Kidney (tissue), 13 donors: ENCODE measurements at regions not wholly inside any gene's neighbourhood (a gene's known extent, or its start where the extent isn't known, plus 50 kb on each side); places are given as distances from the start of the nearest gene placed in this dataset.

Experiments
- DNase-seq, 5 donors: peaks; one replicate each; pipeline ENCODE4 v3.0.0-alpha.2; 2013 to 2020
- FAIRE-seq: peaks from 2 replicates; lab custom pipeline; 2012; peaks lifted over from hg19 to GRCh38; lab: Jason Lieb, UNC
- H3K27ac ChIP-seq, 2 donors: one replicate each; pipeline ENCODE4 v1.7.0; 2013; ENCODE audit warnings: low read depth in 2 of 2, low read length in 2 of 2, inconsistent platforms in 1 of 2
- H3K27me3 ChIP-seq: one replicate; pipeline ENCODE4 v1.7.1; 2013; ENCODE audit warnings: low read length, inconsistent platforms; ENCODE audit not compliant: control insufficient read depth, insufficient read depth
- H3K36me3 ChIP-seq, 3 donors: one replicate each; pipeline versions ENCODE4 v1.7.0 to v1.7.1; 2013; ENCODE audit warnings: low read length in 3 of 3, control low read depth in 1 of 3, inconsistent platforms in 1 of 3; ENCODE audit not compliant: insufficient read depth in 3 of 3, control insufficient read depth in 2 of 3
- H3K4me1 ChIP-seq, 3 donors: one replicate each; pipeline versions ENCODE4 v1.7.0 to v1.7.1; 2013; ENCODE audit warnings: low read length in 3 of 3, inconsistent platforms in 1 of 3, low read depth in 1 of 3; ENCODE audit not compliant: control insufficient read depth in 2 of 3, insufficient read depth in 2 of 3
- H3K4me3 ChIP-seq, 3 donors: one replicate each; pipeline versions ENCODE4 v1.7.0 to v1.8.1; 2013; ENCODE audit warnings: low read length in 3 of 3, control low read depth in 1 of 3, inconsistent platforms in 1 of 3
- H3K9ac ChIP-seq, 3 donors: one replicate each; pipeline versions ENCODE4 v1.7.0 to v1.7.1; 2013; ENCODE audit warnings: low read length in 3 of 3, control low read depth in 1 of 3, inconsistent platforms in 1 of 3
- H3K9me3 ChIP-seq, 3 donors: one replicate each; pipeline versions ENCODE4 v1.7.0 to v1.7.1; 2013; ENCODE audit warnings: low read length in 3 of 3, control low read depth in 1 of 3, inconsistent platforms in 1 of 3; ENCODE audit not compliant: control insufficient read depth in 2 of 3, insufficient read depth in 1 of 3
- intact Hi-C: fragments of 100-400 bp; cut with DNase I; formaldehyde crosslinking; loops from one replicate; pipeline ENCODE4 v1.11.1; 2022
- TF ChIP-seq, protein P1 (sequence below): IDR thresholded peaks from 3 replicates; pipeline ENCODE4 v1.5.1; 2012; ENCODE audit warnings: mild to moderate bottlenecking, moderate library complexity, borderline replicate concordance; ENCODE audit not compliant: insufficient read depth; ENCODE audit errors: extremely low read depth
- donor health status: control.
- donor health status: control.
- donor health status: control.
- donor health status: control.
- donor health status: control.
- donor health status: DM: yes; HTN: yes; CAD: no.
- donor health status: Normal renal cell carcinoma (clear cell type).

DNA sequence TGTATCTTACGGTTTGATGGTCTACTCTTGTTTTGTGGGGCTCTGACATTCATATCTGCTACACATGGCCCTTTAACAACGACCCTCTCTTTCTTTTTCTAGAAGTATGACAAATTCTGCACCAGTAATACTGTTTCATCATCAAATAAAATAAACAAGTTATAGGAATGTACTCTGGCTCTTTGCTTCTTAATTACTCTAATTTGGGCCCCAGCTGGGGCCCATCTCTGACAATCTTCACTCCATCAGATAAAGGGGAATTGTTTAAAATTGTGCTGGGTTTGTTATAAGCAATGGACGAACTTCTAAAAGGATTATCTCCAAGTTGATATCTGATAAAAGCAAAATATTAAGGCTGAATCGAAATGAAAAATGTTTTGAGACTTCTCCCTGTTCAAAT, 343.6 kb upstream of the JAG1 start:
- H3K27me3 ChIP-seq = no peaks in the 10 kb centered on the region
- H3K27ac ChIP-seq = no peak overlapping the region
- no peaks in the 10 kb centered on the region for H3K9me3 ChIP-seq
- H3K4me1 ChIP-seq = no peaks in the 10 kb centered on the region
- intact Hi-C loops = no loop called here
- H3K4me3 ChIP-seq = no peak overlapping the region
- DNase-seq = no peak
- H3K9ac ChIP-seq = no peak overlapping the region
- TF ChIP-seq, protein P1, sequence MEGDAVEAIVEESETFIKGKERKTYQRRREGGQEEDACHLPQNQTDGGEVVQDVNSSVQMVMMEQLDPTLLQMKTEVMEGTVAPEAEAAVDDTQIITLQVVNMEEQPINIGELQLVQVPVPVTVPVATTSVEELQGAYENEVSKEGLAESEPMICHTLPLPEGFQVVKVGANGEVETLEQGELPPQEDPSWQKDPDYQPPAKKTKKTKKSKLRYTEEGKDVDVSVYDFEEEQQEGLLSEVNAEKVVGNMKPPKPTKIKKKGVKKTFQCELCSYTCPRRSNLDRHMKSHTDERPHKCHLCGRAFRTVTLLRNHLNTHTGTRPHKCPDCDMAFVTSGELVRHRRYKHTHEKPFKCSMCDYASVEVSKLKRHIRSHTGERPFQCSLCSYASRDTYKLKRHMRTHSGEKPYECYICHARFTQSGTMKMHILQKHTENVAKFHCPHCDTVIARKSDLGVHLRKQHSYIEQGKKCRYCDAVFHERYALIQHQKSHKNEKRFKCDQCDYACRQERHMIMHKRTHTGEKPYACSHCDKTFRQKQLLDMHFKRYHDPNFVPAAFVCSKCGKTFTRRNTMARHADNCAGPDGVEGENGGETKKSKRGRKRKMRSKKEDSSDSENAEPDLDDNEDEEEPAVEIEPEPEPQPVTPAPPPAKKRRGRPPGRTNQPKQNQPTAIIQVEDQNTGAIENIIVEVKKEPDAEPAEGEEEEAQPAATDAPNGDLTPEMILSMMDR = no peak
- H3K36me3 ChIP-seq = no peaks in the 10 kb centered on the region
- FAIRE-seq = no peak

DNA sequence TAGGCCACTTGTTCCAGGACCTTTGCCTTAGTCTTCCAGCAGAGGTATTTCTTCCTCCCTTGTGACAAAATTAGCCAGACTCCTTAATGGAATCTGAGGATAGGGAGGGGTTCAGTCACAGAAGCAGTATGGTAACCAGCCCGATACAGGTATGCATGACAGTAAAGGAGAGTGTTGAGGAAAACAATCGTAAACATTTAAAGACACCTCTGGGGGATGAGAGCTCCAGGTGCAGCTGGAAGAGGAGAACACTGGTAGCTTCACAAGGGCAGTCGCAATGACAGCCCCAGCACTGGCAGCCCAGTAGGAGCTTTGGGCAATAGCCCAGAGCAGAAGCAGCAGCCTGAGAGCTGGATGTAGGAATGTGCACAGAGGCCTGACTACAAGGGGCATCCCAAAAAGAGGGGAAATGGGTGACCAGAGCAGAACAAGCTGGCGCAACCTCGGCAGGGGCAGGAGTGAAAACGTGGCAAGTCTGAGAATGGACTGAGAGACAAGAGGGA, 344.9 kb upstream of the JAG1 start:
- Histone ChIP-seq H3K27me3 (no peaks in the 10 kb centered on the region), H3K36me3 (no peaks in the 10 kb centered on the region), H3K9ac (no peak overlapping the region), H3K4me3 (no peak overlapping the region), H3K4me1 (no peaks in the 10 kb centered on the region), H3K9me3 (peaks cover 0 to 3% (median 2%) of the 10 kb centered on the region in 3 donors), H3K27ac (no peak overlapping the region)
- TF ChIP-seq, protein P1 = no peak
- intact Hi-C loops = no loop called here
- FAIRE-seq (no peak), DNase-seq (no peak)

DNA sequence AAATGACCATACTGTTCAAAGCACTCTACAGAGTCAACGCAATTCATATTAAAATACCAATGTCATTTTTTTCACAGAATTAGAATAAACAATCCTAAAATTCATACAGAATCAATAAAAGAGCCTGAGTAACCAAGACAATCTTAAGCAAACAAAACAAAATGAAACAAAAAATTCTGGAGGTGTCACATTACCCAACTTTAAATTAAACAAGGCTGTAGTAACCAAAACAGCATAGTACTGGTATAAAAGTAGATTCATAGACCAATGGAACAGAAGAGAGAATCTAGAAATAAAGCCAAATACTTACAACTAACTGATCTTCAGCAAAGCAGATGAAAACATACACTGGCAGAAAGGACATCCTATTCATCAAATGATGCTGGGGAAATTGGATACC, 346.9 kb upstream of the JAG1 start:
- TF ChIP-seq, protein P1 = no peak
- no peak overlapping the region for H3K27ac ChIP-seq
- no peak for FAIRE-seq

DNA sequence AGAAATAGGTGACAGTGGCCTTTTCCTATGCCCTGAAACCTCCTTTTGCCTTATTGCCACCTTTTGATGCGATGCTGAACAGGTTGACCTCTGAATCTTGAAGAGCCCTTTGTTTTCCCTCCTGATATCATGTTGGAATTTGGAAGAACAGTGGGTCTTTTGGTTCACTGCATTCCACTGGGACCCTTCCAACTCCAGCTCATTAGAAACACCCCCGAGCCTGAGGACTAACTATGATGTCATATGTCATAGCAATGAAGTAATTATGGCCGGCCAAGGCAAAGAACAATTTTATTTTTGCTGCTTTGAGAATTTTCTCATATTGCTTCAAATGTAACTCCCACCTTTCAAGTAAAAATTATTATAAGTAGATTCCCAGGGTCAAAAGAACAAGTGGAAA, 353.4 kb upstream of the JAG1 start:
- DNase-seq (no peak), FAIRE-seq (no peak)
- no peaks in the 10 kb centered on the region for H3K36me3 ChIP-seq
- H3K4me3 ChIP-seq = no peak overlapping the region
- intact Hi-C loops = no loop called here
- TF ChIP-seq, protein P1 = no peak
- no peak overlapping the region for H3K27ac ChIP-seq
- H3K9ac ChIP-seq = no peak overlapping the region
- peaks cover 0 to 3% (median 3%) of the 10 kb centered on the region in 3 donors for H3K9me3 ChIP-seq
- no peaks in the 10 kb centered on the region for H3K4me1 ChIP-seq
- no peaks in the 10 kb centered on the region for H3K27me3 ChIP-seq

More for the DNA sequence above, 346.9 kb upstream of the JAG1 start:
- Histone ChIP-seq H3K9me3 (peaks cover 0 to 3% (median 3%) of the 10 kb centered on the region in 3 donors), H3K4me1 (no peaks in the 10 kb centered on the region), H3K9ac (no peak overlapping the region), H3K4me3 (no peak overlapping the region), H3K27me3 (no peaks in the 10 kb centered on the region), H3K36me3 (no peaks in the 10 kb centered on the region)
- intact Hi-C loops = no loop called here
- DNase-seq = no peak
